ENCODE measurements at regions not wholly inside any gene's neighbourhood (a gene's known extent, or its start where the extent isn't known, plus 50 kb on each side); places are given as distances from the start of the nearest gene placed in this dataset.

- Histone ChIP-seq H3K4me3 (replicated peaks in 1 of 3; ENCODE audit: insufficient read depth in 1 of 3, low read depth in 1 of 3, low read length in 3 of 3) (no peak overlapping the region), H3K27me3 (ENCODE audit: control insufficient read depth in 2 of 2, insufficient read depth in 2 of 2, low read length in 2 of 2) (no peaks in the 10 kb centered on the region), H3K9me3 (replicated peaks; ENCODE audit: control insufficient read depth, insufficient read depth, low read length) (no peaks in the 10 kb centered on the region), H3K9ac (replicated peaks; ENCODE audit: extremely low read depth, insufficient read depth, low read length) (no peak overlapping the region), H3K27ac (ENCODE audit: insufficient read depth, low read depth, low read length) (no peak overlapping the region), H2AFZ (ENCODE audit: low read depth, low read length) (no peak overlapping the region), H3K36me3 (ENCODE audit: control insufficient read depth in 2 of 2, extremely low read depth in 1 of 2, insufficient read depth in 2 of 2, low read length in 2 of 2) (no peaks in the 10 kb centered on the region), H3K79me2 (ENCODE audit: control insufficient read depth, insufficient read depth, low read length) (no peaks in the 10 kb centered on the region), H3K4me1 (ENCODE audit: control insufficient read depth, extremely low read depth, insufficient read depth, low read length) (no peaks in the 10 kb centered on the region), H3K4me2 (ENCODE audit: insufficient read depth, low read length) (no peak overlapping the region), H4K20me1 (replicated peaks; ENCODE audit: control insufficient read depth, extremely low read depth, insufficient read depth, low read length) (no peaks in the 10 kb centered on the region), H3K9me1 (replicated peaks; ENCODE audit: control insufficient read depth, extremely low read depth, insufficient read depth, low read length) (no peaks in the 10 kb centered on the region)
- BruUV-seq (replicated peaks): no TSS peak
- no peak for FAIRE-seq
- DNase-seq (ENCODE audit: low read depth, low spot score): no peak
- dilution Hi-C loops (cut with MboI; ENCODE audit: extremely low pct_ligation_motif_present, low sequenced_read_pairs): no loop called here
- ChIA-PET POLR2A (no interaction called here), CTCF (no interaction called here)
- intact Hi-C loops (cut with micrococcal nuclease): no loop called here
- TF ChIP-seq JUN (IDR thresholded peaks at IDR 0.05; ENCODE audit: borderline replicate concordance, insufficient read depth, insufficient read length, low read depth) (no peak), FOS (IDR thresholded peaks at IDR 0.05; ENCODE audit: borderline replicate concordance, insufficient read depth, low read length) (no peak), MAX (IDR thresholded peaks at IDR 0.05; ENCODE audit: insufficient read depth, insufficient read length) (no peak), POLR2AphosphoS5 (IDR thresholded peaks at IDR 0.05; ENCODE audit: insufficient read depth, low read depth, low read length) (no peak), POLR2A (IDR thresholded peaks at IDR 0.05; ENCODE audit: low read depth, low read length) (no peak), GATA2 (IDR thresholded peaks at IDR 0.05; ENCODE audit: insufficient read depth, insufficient read length, low read depth, low read length) (no peak), MYC (IDR thresholded peaks at IDR 0.05; ENCODE audit: low read depth, low read length) (no peak)
- TF ChIP-seq, protein P1, sequence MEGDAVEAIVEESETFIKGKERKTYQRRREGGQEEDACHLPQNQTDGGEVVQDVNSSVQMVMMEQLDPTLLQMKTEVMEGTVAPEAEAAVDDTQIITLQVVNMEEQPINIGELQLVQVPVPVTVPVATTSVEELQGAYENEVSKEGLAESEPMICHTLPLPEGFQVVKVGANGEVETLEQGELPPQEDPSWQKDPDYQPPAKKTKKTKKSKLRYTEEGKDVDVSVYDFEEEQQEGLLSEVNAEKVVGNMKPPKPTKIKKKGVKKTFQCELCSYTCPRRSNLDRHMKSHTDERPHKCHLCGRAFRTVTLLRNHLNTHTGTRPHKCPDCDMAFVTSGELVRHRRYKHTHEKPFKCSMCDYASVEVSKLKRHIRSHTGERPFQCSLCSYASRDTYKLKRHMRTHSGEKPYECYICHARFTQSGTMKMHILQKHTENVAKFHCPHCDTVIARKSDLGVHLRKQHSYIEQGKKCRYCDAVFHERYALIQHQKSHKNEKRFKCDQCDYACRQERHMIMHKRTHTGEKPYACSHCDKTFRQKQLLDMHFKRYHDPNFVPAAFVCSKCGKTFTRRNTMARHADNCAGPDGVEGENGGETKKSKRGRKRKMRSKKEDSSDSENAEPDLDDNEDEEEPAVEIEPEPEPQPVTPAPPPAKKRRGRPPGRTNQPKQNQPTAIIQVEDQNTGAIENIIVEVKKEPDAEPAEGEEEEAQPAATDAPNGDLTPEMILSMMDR (IDR thresholded peaks at IDR 0.05; ENCODE audit: extremely low read depth in 1 of 2, insufficient read depth in 1 of 2, low read depth in 1 of 2, low read length in 2 of 2): no peak
Measured at GRCh38 chr6:105564121-105564902, 161.4 kb upstream of the PREP start.
